GM12878 (cell line): ENCODE measurements at regions not wholly inside any gene's neighbourhood (a gene's known extent, or its start where the extent isn't known, plus 50 kb on each side); places are given as distances from the start of the nearest gene placed in this dataset.

ENCODE experiments used
- ATAC-seq: fragments of 200-7000 bp; cut with Tn5 transposase; 3 replicates; pipeline ENCODE4 v1.9.1; 2020; ENCODE audit warnings: mild to moderate bottlenecking, moderate library complexity
- BruUV-seq: library from RNA; stranded (reverse); fragments of 400-500 nt; replicated peaks from 2 replicates; lab custom pipeline; 2021; lab: Mats Ljungman, UMichigan
- CTCF ChIA-PET: fragments of 300-600 bp; sonication (Branson Sonifier 250); formaldehyde crosslinking; extraction: SDS; loops from one replicate; lab custom pipeline; 2021; ENCODE audit warnings: inconsistent platforms; lab: Yijun Ruan, JAX
- POLR2A ChIA-PET: fragments of 350-600 bp; formaldehyde crosslinking; extraction: SDS; loops from one replicate; lab custom pipeline; 2021; ENCODE audit warnings: inconsistent platforms; lab: Charles Lee
- RAD21 ChIA-PET: fragments of 300-600 bp; sonication (Branson Sonifier 250); formaldehyde crosslinking; loops from one replicate; lab custom pipeline; 2023; ENCODE audit warnings: antibody characterized with exemption; ENCODE audit not compliant: unreplicated experiment; lab: Charles Lee
- SMC1A ChIA-PET: fragments of 300-600 bp; sonication (Branson Sonifier 250); formaldehyde crosslinking; loops from one replicate; lab custom pipeline; 2023; ENCODE audit not compliant: unreplicated experiment, uncharacterized antibody; lab: Charles Lee
- DNase-seq: peaks from one replicate; pipeline ENCODE4 v3.0.0-alpha.2; 2011; ENCODE audit warnings: low read depth, low spot score
- FAIRE-seq: peaks from 3 replicates; lab custom pipeline; 2011; peaks lifted over from hg19 to GRCh38; lab: Jason Lieb, UNC
- H2AFZ ChIP-seq: 2 replicates; pipeline ENCODE4 v1.6.0; 2011; ENCODE audit warnings: low read depth, low read length, control low read depth; ENCODE audit not compliant: control insufficient read depth
- H3K27ac ChIP-seq: 2 replicates; pipeline ENCODE4 v1.5.1; 2011; ENCODE audit warnings: control low read depth; ENCODE audit not compliant: control insufficient read depth, insufficient read depth
- H3K27me3 ChIP-seq, 2 experiments: replicated peaks in 1 of 2; 2 replicates each; pipeline versions ENCODE4 v1.6.0 to v1.6.1; 2011; ENCODE audit warnings: low read length in 1 of 2; ENCODE audit not compliant: control insufficient read depth in 2 of 2, insufficient read depth in 2 of 2
- H3K36me3 ChIP-seq, 2 experiments: 2 replicates each; pipeline ENCODE4 v1.5.1; 2011; ENCODE audit warnings: low read length in 1 of 2; ENCODE audit not compliant: control insufficient read depth in 2 of 2, insufficient read depth in 2 of 2
- H3K4me1 ChIP-seq: 2 replicates; pipeline ENCODE4 v1.6.1; 2011; ENCODE audit warnings: mild to moderate bottlenecking, low read length, moderate library complexity, mixed read lengths; ENCODE audit not compliant: control insufficient read depth, insufficient read depth
- H3K4me2 ChIP-seq: 2 replicates; pipeline ENCODE4 v1.6.0; 2011; ENCODE audit warnings: control low read depth; ENCODE audit not compliant: control insufficient read depth, insufficient read depth
- H3K4me3 ChIP-seq: fragments of 200-600 bp; sonication (generic); 2 replicates; pipeline ENCODE4 v1.5.1; 2016
- H3K79me2 ChIP-seq: 2 replicates; pipeline ENCODE4 v1.6.0; 2011; ENCODE audit warnings: low read length; ENCODE audit not compliant: control insufficient read depth, insufficient read depth
- H3K9ac ChIP-seq: 2 replicates; pipeline ENCODE4 v1.8.0; 2011; ENCODE audit warnings: low read length, control low read depth, mixed read lengths; ENCODE audit not compliant: control insufficient read depth, insufficient read depth
- H3K9me3 ChIP-seq: replicated peaks from 3 replicates; pipeline ENCODE4 v1.5.1; 2011; ENCODE audit warnings: mild to moderate bottlenecking, low read length; ENCODE audit not compliant: control insufficient read depth, insufficient read depth
- H4K20me1 ChIP-seq: 2 replicates; pipeline ENCODE4 v1.6.0; 2011; ENCODE audit not compliant: control insufficient read depth, insufficient read depth
- BACH1 ChIP-seq: fragments of 450-650 bp; IDR thresholded peaks from 2 replicates; pipeline ENCODE4 v1.6.1; 2017; ENCODE audit warnings: mild to moderate bottlenecking, borderline replicate concordance
- BHLHE40 ChIP-seq, 2 experiments: fragments of 450-650 bp in 1 of 2; IDR thresholded peaks; 2 replicates each; pipeline ENCODE4 v1.6.1; 2011 to 2017; ENCODE audit warnings: low read depth in 2 of 2, borderline replicate concordance in 1 of 2, improper control_type of control experiment in 1 of 2, low read length in 1 of 2, mild to moderate bottlenecking in 1 of 2
- CBX3 ChIP-seq: fragments of 200-600 bp; sonication (generic); IDR thresholded peaks from 2 replicates; pipeline ENCODE4 v1.6.1; 2016; ENCODE audit warnings: low read depth, borderline replicate concordance
- EED ChIP-seq: sonication (generic); IDR thresholded peaks from 2 replicates; pipeline ENCODE4 v1.6.1; 2016; ENCODE audit warnings: antibody characterized with exemption, low read depth
- GATAD2B ChIP-seq: fragments of 450-650 bp; conservative IDR thresholded peaks from 2 replicates; pipeline ENCODE4 v1.6.1; 2017; ENCODE audit warnings: low read depth, mild to moderate bottlenecking, moderate library complexity
- HCFC1 ChIP-seq: fragments of 150-350 bp; IDR thresholded peaks from 2 replicates; pipeline ENCODE4 v1.6.1; 2014; ENCODE audit warnings: low read length
- HDGF ChIP-seq: fragments of 450-650 bp; IDR thresholded peaks from 2 replicates; pipeline ENCODE4 v1.6.1; 2016; ENCODE audit warnings: antibody characterized with exemption
- MXI1 ChIP-seq: fragments of 150-350 bp; IDR thresholded peaks from 2 replicates; pipeline ENCODE4 v1.6.1; 2011; ENCODE audit warnings: low read depth, mild to moderate bottlenecking, inconsistent platforms, low read length, improper control_type of control experiment
- SUZ12 ChIP-seq: fragments of 200-600 bp; sonication (generic); IDR thresholded peaks from one replicate; pipeline ENCODE4 v1.6.1; 2018; ENCODE audit warnings: antibody characterized with exemption, mild to moderate bottlenecking; ENCODE audit not compliant: unreplicated experiment
- WGBS: methylation state at CpG from one replicate; pipeline ENCODE4 v1.1.6; 2016; ENCODE audit warnings: low lambda C conversion rate; ENCODE audit not compliant: insufficient replicate concordance, insufficient coverage; ENCODE audit errors: missing lambda C conversion rate; 5-methylcytosine and 5-hydroxymethylcytosine counted together
- in situ Hi-C: fragments of 300-500 bp; cut with MboI; formaldehyde crosslinking; loops from 9 replicates; pipeline ENCODE4 v1.14.3; 2018; ENCODE audit warnings: mixed read lengths
- intact Hi-C: fragments of 100-400 bp; cut with micrococcal nuclease; formaldehyde crosslinking; loops from one replicate; pipeline ENCODE4 v1.14.2; 2022; ENCODE audit not compliant: unreplicated experiment

GRCh38 chr22:25403284-25403810 is 161.1 kb upstream of the GRK3 start:
- H3K9ac ChIP-seq = peak overlapping the region; percentile 74
- H3K4me1 ChIP-seq = peaks cover 37% of the 10 kb centered on the region
- H3K36me3 ChIP-seq = no peaks in the 10 kb centered on the region
- H3K79me2 ChIP-seq = peaks cover 55% of the 10 kb centered on the region
- intact Hi-C loops = loop anchor here (5.0 kb wide), 1 partner anchor 44 kb away; no protein-coding TSS in a partner anchor
- POLR2A ChIA-PET = interaction anchor here (0.6 to 1.2 kb wide), 3 partner anchors 14 to 166 kb away, joined by 3 to 6 read pairs (median 4); no protein-coding TSS in a partner anchor
- RAD21 ChIA-PET = interaction anchor here (0.7 to 1.5 kb wide), 6 partner anchors 16 to 317 kb away, joined by 3 to 5 read pairs (median 4); no protein-coding TSS in a partner anchor
- no peak for ATAC-seq
- no peak for FAIRE-seq
- no peak for DNase-seq
- H4K20me1 ChIP-seq = no peaks in the 10 kb centered on the region
- no peak overlapping the region for H2AFZ ChIP-seq
- CTCF ChIA-PET = interaction anchor here (0.8 to 2.7 kb wide), 11 partner anchors 12 to 170 kb away, joined by 3 to 19 read pairs (median 4); no protein-coding TSS in a partner anchor
- in situ Hi-C loops = no loop called here
- WGBS = 39% methylated on average over 8 of the region's 8 CpGs
- H3K4me2 ChIP-seq = peak overlapping the region; percentile 97
- H3K27ac ChIP-seq = peak overlapping the region; percentile 75
- SMC1A ChIA-PET = interaction anchor here (0.9 to 1.4 kb wide), 5 partner anchors 12 to 44 kb away, joined by 3 to 6 read pairs (median 3); no protein-coding TSS in a partner anchor
- peak overlapping the region; percentile 87 for H3K4me3 ChIP-seq
- TF ChIP-seq MXI1 (no peak), EED (peak; percentile 0; the same call in 1 of the 2 replicates), CBX3 (no peak), BACH1 (no peak), HDGF (no peak), GATAD2B (no peak), SUZ12 (no peak), BHLHE40 (IDR thresholded peaks at IDR 0.05; ENCODE audit: borderline replicate concordance in 1 of 2, low read depth in 2 of 2, low read length in 1 of 2) (peak in 1 of 2 experiments; percentile 67; a peak in 2 of 4 replicates), HCFC1 (no peak)
- no peaks in the 10 kb centered on the region for H3K27me3 ChIP-seq
- BruUV-seq = TSS peak; percentile 63
- no peaks in the 10 kb centered on the region for H3K9me3 ChIP-seq
